MM.1S (cell line): ENCODE measurements at regions not wholly inside any gene's neighbourhood (a gene's known extent, or its start where the extent isn't known, plus 50 kb on each side); places are given as distances from the start of the nearest gene placed in this dataset.
"Not testable (repeated sequence)": the region's sequence is repeated elsewhere in the genome, so short reads cannot be mapped to it uniquely, and the experiment has no call there.

Source experiments
- DNase-seq: peaks from one replicate; pipeline ENCODE4 v3.0.0-alpha.2; 2015
- H2AFZ ChIP-seq: fragments of 300-600 bp; sonication (generic); 2 replicates; pipeline ENCODE4 v1.6.0; 2016; ENCODE audit warnings: antibody characterized with exemption, low read length
- H3F3A ChIP-seq: fragments of 300-600 bp; sonication (generic); 2 replicates; pipeline ENCODE4 v1.6.1; 2016; ENCODE audit warnings: mild to moderate bottlenecking, antibody characterized with exemption, low read length, moderate library complexity, mixed read lengths; ENCODE audit not compliant: insufficient read depth
- H3K27ac ChIP-seq: fragments of 300-600 bp; sonication (generic); 2 replicates; pipeline ENCODE4 v1.5.1; 2016; ENCODE audit warnings: mild to moderate bottlenecking, low read length
- H3K27me3 ChIP-seq: fragments of 300-600 bp; sonication (generic); replicated peaks from 2 replicates; pipeline ENCODE4 v1.6.0; 2016; ENCODE audit warnings: low read length; ENCODE audit not compliant: insufficient read depth
- H3K36me3 ChIP-seq: fragments of 300-600 bp; sonication (generic); replicated peaks from 2 replicates; pipeline ENCODE4 v1.6.1; 2016; ENCODE audit warnings: mild to moderate bottlenecking, low read length, mixed read lengths; ENCODE audit not compliant: insufficient read depth
- H3K4me1 ChIP-seq: fragments of 300-600 bp; sonication (generic); 2 replicates; pipeline ENCODE4 v1.6.1; 2016; ENCODE audit warnings: low read length, mixed read lengths
- H3K4me2 ChIP-seq: fragments of 300-600 bp; sonication (generic); 2 replicates; pipeline ENCODE4 v1.6.0; 2016; ENCODE audit warnings: low read depth, low read length
- H3K4me3 ChIP-seq: fragments of 300-600 bp; sonication (generic); 2 replicates; pipeline ENCODE4 v1.5.1; 2016; ENCODE audit warnings: low read length, mixed read lengths
- H3K79me2 ChIP-seq: fragments of 300-600 bp; sonication (generic); 2 replicates; pipeline ENCODE4 v1.6.1; 2016; ENCODE audit warnings: mixed run types, low read length, mixed read lengths
- H3K9ac ChIP-seq: fragments of 300-600 bp; sonication (generic); 2 replicates; pipeline ENCODE4 v1.6.1; 2016; ENCODE audit warnings: low read length, mixed read lengths
- H3K9me2 ChIP-seq: fragments of 300-600 bp; sonication (generic); replicated peaks from 2 replicates; pipeline ENCODE4 v1.6.1; 2016; ENCODE audit warnings: mild to moderate bottlenecking, low read length, mixed read lengths; ENCODE audit not compliant: insufficient read depth
- H3K9me3 ChIP-seq: fragments of 300-600 bp; sonication (generic); replicated peaks from 2 replicates; pipeline ENCODE4 v1.6.1; 2016; ENCODE audit warnings: mild to moderate bottlenecking, low read length, mixed read lengths; ENCODE audit not compliant: insufficient read depth
- H4K20me1 ChIP-seq: fragments of 300-600 bp; sonication (generic); 2 replicates; pipeline ENCODE4 v1.6.1; 2016; ENCODE audit warnings: mild to moderate bottlenecking, low read length, moderate library complexity, mixed read lengths; ENCODE audit not compliant: insufficient read depth
- CTCF ChIP-seq: fragments of 300-600 bp; sonication (generic); IDR thresholded peaks from 2 replicates; pipeline ENCODE4 v1.5.1; 2016; ENCODE audit warnings: antibody characterized with exemption, low read length, mixed read lengths

GRCh38 chr3:198149904-198150303 is 189.9 kb downstream of the LMLN start:
- H3K4me3 ChIP-seq, H3K27me3 ChIP-seq, H3F3A ChIP-seq, H3K9ac ChIP-seq, H3K36me3 ChIP-seq, H2AFZ ChIP-seq, H4K20me1 ChIP-seq, H3K4me1 ChIP-seq, H3K4me2 ChIP-seq, H3K27ac ChIP-seq, H3K9me3 ChIP-seq, H3K79me2 ChIP-seq, DNase-seq, H3K9me2 ChIP-seq: not testable (repeated sequence)

DNA sequence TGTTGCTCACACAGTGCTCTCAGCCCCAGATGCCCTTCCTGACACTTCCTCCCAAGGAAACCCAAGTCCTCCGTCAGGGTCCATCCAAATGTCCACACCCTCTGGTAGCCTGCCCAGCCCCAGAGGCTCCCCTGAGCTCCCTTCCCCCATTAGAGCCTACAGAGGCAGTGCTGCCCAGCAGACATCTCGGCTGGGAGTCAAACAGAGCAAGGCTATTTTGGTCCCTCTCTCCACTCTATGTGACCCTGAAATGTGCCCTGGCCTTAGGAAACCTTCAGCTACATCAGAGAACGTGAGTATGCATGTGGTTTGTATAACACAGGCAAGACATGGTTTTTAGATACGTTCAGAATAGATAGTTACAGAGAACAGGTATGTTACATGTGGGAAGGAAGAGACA is 191.8 kb downstream of the LMLN start:
- H3K9ac ChIP-seq, H3K9me2 ChIP-seq, H3K4me1 ChIP-seq, H4K20me1 ChIP-seq, H2AFZ ChIP-seq, H3F3A ChIP-seq, H3K4me3 ChIP-seq, H3K27ac ChIP-seq, H3K27me3 ChIP-seq, H3K79me2 ChIP-seq, H3K36me3 ChIP-seq, H3K9me3 ChIP-seq, DNase-seq, H3K4me2 ChIP-seq: not testable (repeated sequence)

- not testable (repeated sequence) for H3K9me2 ChIP-seq, H3K27ac ChIP-seq, H2AFZ ChIP-seq, H3K4me2 ChIP-seq, H3K9ac ChIP-seq, H4K20me1 ChIP-seq, H3K36me3 ChIP-seq, H3F3A ChIP-seq, H3K9me3 ChIP-seq, H3K27me3 ChIP-seq, H3K4me1 ChIP-seq, H3K79me2 ChIP-seq, DNase-seq, H3K4me3 ChIP-seq
Observed at GRCh38 chr3:198155771-198156170, 195.8 kb downstream of the LMLN start.

DNA sequence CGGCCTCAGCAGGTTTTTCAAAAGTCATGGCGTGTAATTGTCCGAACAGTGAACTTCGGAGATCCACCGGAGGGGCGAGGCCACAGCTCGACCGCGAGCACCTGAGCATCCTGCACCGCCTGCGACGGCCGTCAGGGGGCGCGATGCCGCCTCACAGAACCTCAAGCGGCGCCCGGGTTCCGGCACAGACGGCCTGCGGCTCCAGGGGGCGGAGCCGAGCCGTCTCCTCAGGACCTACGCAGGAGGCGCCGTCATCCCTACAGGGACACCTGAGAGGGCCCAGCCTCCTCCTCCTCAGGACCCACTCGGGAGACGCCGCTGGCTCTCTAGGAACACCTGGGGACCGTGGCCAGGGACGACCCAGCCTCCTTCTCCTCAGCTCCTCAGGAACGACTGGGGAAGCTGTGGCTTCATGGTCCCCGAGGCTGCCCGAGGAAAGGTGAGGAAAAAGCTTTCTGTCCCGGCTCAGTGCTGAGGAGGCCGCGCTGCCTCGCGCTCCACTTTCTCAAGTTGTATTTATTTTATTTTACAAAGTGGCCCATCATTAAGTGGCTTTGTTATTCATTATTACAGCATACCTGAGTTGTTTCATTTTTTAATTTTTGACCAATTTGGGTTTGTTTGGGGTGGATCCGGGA is 197.3 kb downstream of the LMLN start:
- not testable (repeated sequence) for DNase-seq

DNA sequence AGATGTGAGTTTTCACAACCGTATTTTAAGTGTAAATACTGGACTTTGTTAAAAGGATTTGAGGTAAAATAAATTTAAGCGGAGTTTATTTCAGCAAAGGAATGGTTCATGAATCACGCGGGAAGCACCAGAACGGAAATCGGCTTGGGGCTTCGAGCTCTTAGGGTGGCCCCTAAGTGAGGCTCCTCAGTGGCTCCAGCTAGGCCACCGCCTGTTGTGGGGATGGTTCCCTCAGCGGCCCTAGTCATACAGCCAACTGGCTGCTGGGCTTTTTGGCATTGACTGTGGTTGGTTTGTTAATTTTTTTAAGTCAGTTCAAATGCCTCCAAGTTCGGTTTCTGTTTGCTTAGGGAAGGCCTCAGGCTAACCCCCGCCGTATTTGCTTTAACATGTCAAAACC is 198.0 kb downstream of the LMLN start:
- H3K9me3 ChIP-seq, H3K4me2 ChIP-seq, DNase-seq, H3K36me3 ChIP-seq, H3K4me3 ChIP-seq, H4K20me1 ChIP-seq, H3K79me2 ChIP-seq, H3K9me2 ChIP-seq, H3K27me3 ChIP-seq, H3K9ac ChIP-seq, H3K4me1 ChIP-seq, H3F3A ChIP-seq, H3K27ac ChIP-seq, H2AFZ ChIP-seq: not testable (repeated sequence)

More for the DNA sequence above, 197.3 kb downstream of the LMLN start:
- H3K9me2 ChIP-seq, H3K27ac ChIP-seq, H3K4me1 ChIP-seq, H3K9me3 ChIP-seq, H3K36me3 ChIP-seq, H3K27me3 ChIP-seq, H3K9ac ChIP-seq, H3K79me2 ChIP-seq, H3F3A ChIP-seq, H4K20me1 ChIP-seq, H2AFZ ChIP-seq, H3K4me3 ChIP-seq, H3K4me2 ChIP-seq: not testable (repeated sequence)

DNA sequence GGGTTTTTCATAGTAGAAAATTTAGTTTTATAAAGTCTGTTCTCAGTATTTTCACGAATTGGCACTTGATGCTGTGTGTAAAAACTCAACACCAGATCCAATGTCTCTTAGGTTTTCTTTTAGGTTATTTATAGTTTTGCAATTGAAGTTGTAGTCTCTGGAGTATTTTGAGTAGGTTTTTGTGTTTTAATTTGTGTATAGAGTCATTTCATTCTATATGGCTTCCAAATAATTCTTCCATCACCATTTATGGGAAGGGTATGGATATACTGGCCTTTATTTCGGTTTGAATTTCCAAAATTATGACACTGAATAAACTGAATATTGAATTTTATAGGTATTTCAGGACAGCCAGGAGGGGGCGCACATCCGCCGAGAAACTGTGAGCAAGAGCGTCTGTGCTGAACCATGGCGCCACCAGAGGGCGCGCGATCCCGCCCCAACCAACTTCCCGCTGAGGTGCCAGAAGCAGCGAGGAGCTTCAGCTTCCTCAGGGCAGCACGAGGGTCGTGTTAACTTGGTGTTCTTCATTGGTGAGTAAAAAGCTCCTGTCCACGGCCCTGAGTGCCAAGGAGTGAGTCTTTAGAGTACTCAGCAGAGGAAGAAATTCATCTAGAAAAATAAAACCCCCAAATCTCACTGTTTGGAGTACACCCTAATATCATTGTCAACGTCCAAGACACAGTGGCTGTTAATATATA is 207.5 kb downstream of the LMLN start:
- H3K4me2 ChIP-seq = peak overlapping the region; percentile 34; the same call in 1 of the 2 replicates
- H2AFZ ChIP-seq = peak overlapping the region; percentile 70; the same call in 1 of the 2 replicates
- H3K4me1 ChIP-seq, H4K20me1 ChIP-seq, H3K9me3 ChIP-seq, H3K27me3 ChIP-seq, H3K27ac ChIP-seq, H3F3A ChIP-seq, H3K36me3 ChIP-seq, H3K9me2 ChIP-seq, H3K9ac ChIP-seq, H3K79me2 ChIP-seq, H3K4me3 ChIP-seq: not testable (repeated sequence)
- peak; percentile 35 for DNase-seq
- peak; percentile 66 for TF ChIP-seq CTCF

- not testable (repeated sequence) for H3K4me1 ChIP-seq, H3K9ac ChIP-seq, H3K9me3 ChIP-seq, H3K36me3 ChIP-seq, DNase-seq, H2AFZ ChIP-seq, H3K4me2 ChIP-seq, H3K27me3 ChIP-seq, H4K20me1 ChIP-seq, H3F3A ChIP-seq, H3K9me2 ChIP-seq, H3K27ac ChIP-seq, H3K4me3 ChIP-seq, H3K79me2 ChIP-seq
Observed at GRCh38 chr3:198170781-198171180, 210.8 kb downstream of the LMLN start.
